Thyroid gland (tissue), 4 donors: ENCODE measurements at regions not wholly inside any gene's neighbourhood (a gene's known extent, or its start where the extent isn't known, plus 50 kb on each side); places are given as distances from the start of the nearest gene placed in this dataset.
"Not testable (repeated sequence)": the region's sequence is repeated elsewhere in the genome, so short reads cannot be mapped to it uniquely, and the experiment has no call there.

Source experiments
- DNase-seq, 2 donors: peaks; one replicate each; pipeline ENCODE4 v3.0.0-alpha.2; 2019
- H3K27ac ChIP-seq, 3 donors: fragments of 200-600 bp; sonication (generic); 1 replicate in 2 of 3; 2 replicates in 1 of 3; pipeline ENCODE4 v1.5.1; 2016 to 2019; ENCODE audit warnings: mild to moderate bottlenecking in 1 of 3, moderate library complexity in 1 of 3
- H3K27me3 ChIP-seq: fragments of 200-600 bp; sonication (generic); one replicate; pipeline ENCODE4 v1.5.1; 2019
- H3K36me3 ChIP-seq, 2 donors: fragments of 200-600 bp; sonication (generic); one replicate each; pipeline ENCODE4 v1.5.1; 2016 to 2019
- H3K4me1 ChIP-seq, 2 donors: fragments of 200-600 bp; sonication (generic); one replicate each; pipeline ENCODE4 v1.5.1; 2017 to 2019
- H3K4me3 ChIP-seq, 3 donors: fragments of 200-600 bp; sonication (generic); replicated peaks in 1 of 3; 1 replicate in 2 of 3; 2 replicates in 1 of 3; pipeline ENCODE4 v1.5.1; 2016; ENCODE audit warnings: mild to moderate bottlenecking in 1 of 3
- H3K9me3 ChIP-seq: fragments of 200-600 bp; sonication (generic); one replicate; pipeline ENCODE4 v1.5.1; 2017
- POLR2A ChIP-seq, 2 donors: fragments of 450-650 bp; IDR thresholded peaks; one replicate each; pipeline ENCODE4 v1.6.1; 2017; ENCODE audit warnings: antibody characterized with exemption in 2 of 2, mild to moderate bottlenecking in 2 of 2, moderate library complexity in 1 of 2
- WGBS, 2 donors: methylation state at CpG; one replicate each; pipeline ENCODE4 v1.1.5; 2017; 5-methylcytosine and 5-hydroxymethylcytosine counted together
- intact Hi-C: fragments of 100-400 bp; cut with DNase I; formaldehyde crosslinking; loops from one replicate; pipeline ENCODE4 v1.15.1; 2023
- TF ChIP-seq, protein P1 (sequence below), 6 experiments: fragments of 200-600 bp in 3 of 6; fragments of 450-650 bp in 3 of 6; sonication (generic) in 3 of 6; IDR thresholded peaks; one replicate each; pipeline ENCODE4 v1.5.1; 2016 to 2019; ENCODE audit warnings: antibody characterized with exemption in 6 of 6, mild to moderate bottlenecking in 2 of 6, inconsistent platforms in 1 of 6, moderate library complexity in 1 of 6

DNA sequence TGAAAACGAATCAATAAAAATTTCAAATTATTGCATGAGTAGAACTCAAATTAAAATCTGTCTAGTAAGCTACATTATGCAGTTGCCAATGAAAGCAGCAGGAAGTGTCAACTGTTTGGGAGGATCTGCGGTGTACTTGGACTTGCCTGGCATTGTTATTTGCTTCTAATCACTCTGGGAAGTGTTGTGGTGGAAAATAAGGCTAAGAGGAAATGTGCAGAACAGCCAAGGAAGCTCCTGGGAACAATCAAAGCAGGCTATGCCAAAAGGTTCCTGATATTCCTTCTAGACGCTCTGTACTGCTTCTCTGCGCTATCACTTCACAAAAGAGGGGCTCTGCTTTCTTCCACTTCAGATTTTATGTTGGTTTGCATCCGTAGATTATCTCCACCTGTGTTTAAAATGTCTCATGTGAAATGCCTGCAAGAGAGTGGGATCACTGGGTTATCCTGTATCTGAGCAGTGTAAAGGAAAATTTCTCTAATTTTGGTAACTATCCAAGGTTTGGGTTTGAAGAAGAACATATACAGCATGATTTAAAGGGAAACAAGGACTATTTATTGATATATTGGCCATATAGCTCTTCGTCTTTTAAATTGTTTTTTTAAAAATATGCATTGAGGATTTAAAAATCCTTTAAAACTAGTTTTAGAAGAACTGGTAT, 182.7 kb upstream of the CSNK1A1L start:
- DNase-seq, result no peak

DNA sequence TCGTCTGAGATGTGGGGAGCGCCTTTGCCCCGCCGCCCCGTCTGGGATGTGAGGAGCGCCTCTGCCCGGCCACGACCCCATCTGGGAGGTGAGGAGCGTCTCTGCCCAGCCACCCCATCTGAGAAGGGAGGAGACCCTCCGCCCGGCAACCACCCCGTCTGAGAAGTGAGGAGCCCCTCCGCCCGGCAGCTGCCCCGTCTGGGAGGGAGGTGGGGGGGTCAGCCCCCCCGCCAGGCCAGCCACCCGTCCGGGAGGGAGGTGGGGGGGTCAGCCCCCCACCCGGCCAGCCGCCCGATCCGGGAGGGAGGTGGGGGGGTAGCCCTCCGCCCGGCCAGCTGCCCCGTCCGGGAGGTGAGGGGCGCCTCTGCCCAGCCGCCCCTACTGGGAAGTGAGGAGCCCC, 174.8 kb upstream of the CSNK1A1L start:
- H3K36me3 ChIP-seq, H3K27ac ChIP-seq, H3K27me3 ChIP-seq, DNase-seq, H3K4me3 ChIP-seq, intact Hi-C loops, H3K9me3 ChIP-seq, H3K4me1 ChIP-seq: not testable (repeated sequence)
- WGBS, 2 donors, result 98% methylated on average over 7 of the region's 28 CpGs; no CpG with 5 or more reads in 1 of the 2 donors

More for the DNA sequence above, 182.7 kb upstream of the CSNK1A1L start:
- no peaks in the 10 kb centered on the region for H3K27me3 ChIP-seq
- H3K4me1 ChIP-seq, result no peaks in the 10 kb centered on the region
- 66 to 73% methylated on average over 6 of the region's 6 CpGs for WGBS, 2 donors
- no peak overlapping the region for H3K27ac ChIP-seq
- intact Hi-C loops, result no loop called here
- no peaks in the 10 kb centered on the region for H3K9me3 ChIP-seq
- H3K4me3 ChIP-seq, result no peak overlapping the region
- no peaks in the 10 kb centered on the region for H3K36me3 ChIP-seq
- TF ChIP-seq POLR2A (IDR thresholded peaks at IDR 0.05), result no peak
- TF ChIP-seq, protein P1, sequence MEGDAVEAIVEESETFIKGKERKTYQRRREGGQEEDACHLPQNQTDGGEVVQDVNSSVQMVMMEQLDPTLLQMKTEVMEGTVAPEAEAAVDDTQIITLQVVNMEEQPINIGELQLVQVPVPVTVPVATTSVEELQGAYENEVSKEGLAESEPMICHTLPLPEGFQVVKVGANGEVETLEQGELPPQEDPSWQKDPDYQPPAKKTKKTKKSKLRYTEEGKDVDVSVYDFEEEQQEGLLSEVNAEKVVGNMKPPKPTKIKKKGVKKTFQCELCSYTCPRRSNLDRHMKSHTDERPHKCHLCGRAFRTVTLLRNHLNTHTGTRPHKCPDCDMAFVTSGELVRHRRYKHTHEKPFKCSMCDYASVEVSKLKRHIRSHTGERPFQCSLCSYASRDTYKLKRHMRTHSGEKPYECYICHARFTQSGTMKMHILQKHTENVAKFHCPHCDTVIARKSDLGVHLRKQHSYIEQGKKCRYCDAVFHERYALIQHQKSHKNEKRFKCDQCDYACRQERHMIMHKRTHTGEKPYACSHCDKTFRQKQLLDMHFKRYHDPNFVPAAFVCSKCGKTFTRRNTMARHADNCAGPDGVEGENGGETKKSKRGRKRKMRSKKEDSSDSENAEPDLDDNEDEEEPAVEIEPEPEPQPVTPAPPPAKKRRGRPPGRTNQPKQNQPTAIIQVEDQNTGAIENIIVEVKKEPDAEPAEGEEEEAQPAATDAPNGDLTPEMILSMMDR (IDR thresholded peaks at IDR 0.05), result no peak

DNA sequence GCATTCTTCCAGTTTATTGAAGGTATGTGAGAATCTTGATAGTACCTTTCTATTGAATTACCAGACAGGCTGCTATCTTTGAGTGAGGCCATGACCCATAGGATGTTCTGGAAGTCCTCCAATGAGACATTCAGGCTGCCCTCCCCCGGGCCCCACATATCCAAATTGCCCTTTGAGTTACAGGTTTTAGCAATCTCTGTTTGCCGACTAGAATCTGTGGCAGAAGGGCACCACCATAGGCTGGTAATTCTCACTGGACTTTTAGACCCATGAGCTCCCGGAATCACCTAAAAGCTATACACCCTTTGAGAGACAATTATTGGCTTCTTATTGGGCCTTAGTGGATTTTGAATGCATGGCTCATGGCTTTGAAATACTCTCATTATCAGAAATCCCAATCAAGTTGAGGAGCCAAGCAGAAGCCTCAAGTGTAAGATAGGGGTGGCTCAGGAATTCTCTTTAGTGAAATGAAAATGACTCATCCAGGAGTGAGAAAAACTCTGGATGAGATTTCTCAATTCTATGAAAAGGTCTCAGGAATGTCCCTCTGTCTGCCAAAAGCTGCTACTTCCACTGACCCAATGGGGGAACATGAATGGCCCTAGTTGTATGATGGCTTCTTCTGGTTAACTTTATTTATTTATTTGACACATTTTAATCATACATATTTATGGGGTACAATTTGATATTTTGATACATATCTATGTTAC, 172.1 kb upstream of the CSNK1A1L start:
- Histone ChIP-seq H3K4me3 (no peak overlapping the region), H3K4me1 (no peaks in the 10 kb centered on the region), H3K27me3 (no peaks in the 10 kb centered on the region), H3K9me3 (no peaks in the 10 kb centered on the region), H3K27ac (no peak overlapping the region), H3K36me3 (no peaks in the 10 kb centered on the region)
- DNase-seq, result no peak
- WGBS, 2 donors, result 59 to 62% methylated on average over 3 of the region's 3 CpGs
- intact Hi-C loops, result no loop called here
- TF ChIP-seq, protein P1 (IDR thresholded peaks at IDR 0.05), result no peak
- TF ChIP-seq POLR2A (IDR thresholded peaks at IDR 0.05), result no peak

DNA sequence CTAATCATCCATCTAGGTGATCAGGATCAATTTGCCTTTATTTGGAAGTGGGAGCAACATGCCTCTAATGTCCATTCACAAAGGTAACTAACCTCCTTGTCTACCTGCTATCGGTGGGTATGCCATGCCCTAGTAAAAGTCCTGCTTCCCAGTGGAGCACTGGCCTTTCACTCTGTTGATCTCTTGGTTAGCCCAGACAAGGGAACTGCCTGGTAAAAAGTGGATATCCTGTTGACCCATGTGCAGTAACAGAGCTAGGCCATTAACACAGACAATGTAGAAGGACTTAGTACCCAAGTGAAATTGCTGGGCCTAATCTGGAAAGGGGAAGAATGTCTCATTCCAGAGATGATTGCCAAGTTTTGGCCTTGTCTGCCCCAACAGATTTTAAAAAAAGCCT, 171.5 kb upstream of the CSNK1A1L start:
- Histone ChIP-seq H3K9me3 (no peaks in the 10 kb centered on the region), H3K36me3 (no peaks in the 10 kb centered on the region), H3K4me1 (no peaks in the 10 kb centered on the region), H3K27ac (no peak overlapping the region), H3K27me3 (no peaks in the 10 kb centered on the region), H3K4me3 (no peak overlapping the region)
- no peak for DNase-seq
- TF ChIP-seq, protein P1 (IDR thresholded peaks at IDR 0.05), result no peak
- 92% methylated on average over 1 of the region's 1 CpG; no CpG with 5 or more reads in 1 of the 2 donors for WGBS, 2 donors
- intact Hi-C loops, result no loop called here

DNA sequence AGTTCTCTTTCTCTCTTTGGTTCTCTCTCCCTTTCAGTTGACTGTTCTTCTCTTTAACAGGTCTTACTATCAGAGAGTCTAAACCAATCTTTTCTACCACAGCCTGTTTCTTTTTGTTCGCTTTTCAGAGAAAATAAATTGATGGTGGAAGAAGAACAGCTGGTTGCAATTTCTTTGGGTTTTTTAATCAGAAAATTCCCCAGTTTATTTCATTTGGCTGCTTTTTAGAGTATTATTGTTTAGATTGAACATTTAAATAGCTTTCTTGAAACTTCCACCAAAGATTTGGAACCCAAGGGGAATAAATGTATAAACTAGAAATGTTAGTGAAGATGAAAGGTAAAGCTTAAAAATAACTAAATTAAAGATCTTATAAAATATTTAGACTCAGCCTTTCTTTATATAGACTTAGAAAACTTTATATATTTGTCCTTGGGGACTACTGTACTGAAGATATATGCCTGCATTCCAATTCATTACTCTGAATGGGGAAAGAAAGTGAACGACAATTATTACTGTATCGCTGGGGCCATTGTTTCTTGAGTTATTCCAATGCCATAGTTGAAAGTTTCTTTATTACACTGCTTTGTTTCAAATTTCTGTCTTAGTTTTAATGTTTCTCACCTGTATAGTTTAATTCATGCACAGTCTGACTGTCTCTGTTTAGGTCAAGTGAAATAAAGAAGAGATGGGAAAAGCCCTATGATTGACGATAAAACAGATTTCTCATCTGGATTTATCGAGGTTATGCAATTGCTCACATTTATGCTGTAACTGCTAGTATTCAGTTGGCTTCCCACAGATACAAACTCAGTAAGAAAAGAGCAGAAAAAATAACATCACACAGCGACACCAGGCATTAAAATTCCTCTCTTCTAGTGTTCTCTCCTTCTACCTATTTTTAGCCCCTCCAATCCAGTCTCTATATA, 169.4 kb upstream of the CSNK1A1L start:
- Histone ChIP-seq H3K27ac (no peak overlapping the region), H3K4me3 (no peak overlapping the region), H3K27me3 (no peaks in the 10 kb centered on the region), H3K36me3 (no peaks in the 10 kb centered on the region), H3K9me3 (no peaks in the 10 kb centered on the region), H3K4me1 (no peaks in the 10 kb centered on the region)
- TF ChIP-seq, protein P1 (IDR thresholded peaks at IDR 0.05), result no peak
- TF ChIP-seq POLR2A (IDR thresholded peaks at IDR 0.05), result no peak
- intact Hi-C loops, result no loop called here
- 79 to 84% methylated on average over 6 of the region's 6 CpGs for WGBS, 2 donors
- no peak for DNase-seq
